Neural progenitor cell (in vitro differentiated cells): ENCODE measurements at regions not wholly inside any gene's neighbourhood (a gene's known extent, or its start where the extent isn't known, plus 50 kb on each side); places are given as distances from the start of the nearest gene placed in this dataset.

ENCODE experiments used
- DNase-seq: peaks from one replicate; pipeline ENCODE4 v3.0.0-alpha.2; 2016; ENCODE audit warnings: low spot score
- H2AFZ ChIP-seq: fragments of 200-600 bp; sonication (generic); replicated peaks from 2 replicates; pipeline ENCODE4 v1.6.1; 2016; ENCODE audit warnings: antibody characterized with exemption
- H3F3A ChIP-seq: fragments of 200-600 bp; sonication (generic); 2 replicates; pipeline ENCODE4 v1.6.1; 2016; ENCODE audit warnings: antibody characterized with exemption, low read depth
- H3K27ac ChIP-seq: fragments of 200-600 bp; sonication (generic); 2 replicates; pipeline ENCODE4 v1.5.1; 2016; ENCODE audit warnings: mild to moderate bottlenecking
- H3K27me3 ChIP-seq: fragments of 200-600 bp; sonication (generic); 2 replicates; pipeline ENCODE4 v1.6.1; 2016; ENCODE audit warnings: mild to moderate bottlenecking, moderate library complexity
- H3K36me3 ChIP-seq: fragments of 200-600 bp; sonication (generic); 2 replicates; pipeline ENCODE4 v1.5.1; 2016
- H3K4me1 ChIP-seq: fragments of 200-600 bp; sonication (generic); 2 replicates; pipeline ENCODE4 v1.6.1; 2016; ENCODE audit warnings: mixed run types
- H3K4me2 ChIP-seq: fragments of 200-600 bp; sonication (generic); 2 replicates; pipeline ENCODE4 v1.6.1; 2016
- H3K4me3 ChIP-seq: fragments of 200-600 bp; sonication (generic); 2 replicates; pipeline ENCODE4 v1.5.1; 2016
- H3K79me2 ChIP-seq: fragments of 200-600 bp; sonication (generic); 2 replicates; pipeline ENCODE4 v1.6.1; 2016; ENCODE audit warnings: low read depth
- H3K9ac ChIP-seq: fragments of 200-600 bp; sonication (generic); 2 replicates; pipeline ENCODE4 v1.6.1; 2016
- H3K9me3 ChIP-seq: fragments of 200-600 bp; sonication (generic); 2 replicates; pipeline ENCODE4 v1.5.1; 2016; ENCODE audit warnings: low read depth
- H4K20me1 ChIP-seq: fragments of 200-600 bp; sonication (generic); 2 replicates; pipeline ENCODE4 v1.6.1; 2016; ENCODE audit warnings: low read depth
- H3K27ac Mint-ChIP-seq: 3 replicates; pipeline ENCODE4 v1.8.0; 2021; ENCODE audit warnings: mixed read lengths
- H3K27me3 Mint-ChIP-seq: 2 replicates; pipeline ENCODE4 v1.8.0; 2022; ENCODE audit warnings: low read depth, mild to moderate bottlenecking, inconsistent platforms, moderate library complexity, mixed read lengths; ENCODE audit not compliant: insufficient read depth
- H3K36me3 Mint-ChIP-seq: 3 replicates; pipeline ENCODE4 v1.8.0; 2021; ENCODE audit warnings: mixed read lengths
- H3K4me1 Mint-ChIP-seq: 3 replicates; pipeline ENCODE4 v1.8.0; 2021; ENCODE audit warnings: mixed read lengths
- H3K4me3 Mint-ChIP-seq: 3 replicates; pipeline ENCODE4 v1.8.0; 2021; ENCODE audit warnings: mild to moderate bottlenecking, moderate library complexity, mixed read lengths
- H3K9me3 Mint-ChIP-seq: 3 replicates; pipeline ENCODE4 v1.8.0; 2020; ENCODE audit warnings: mixed read lengths
- CTCF ChIP-seq: fragments of 200-600 bp; sonication (generic); IDR thresholded peaks from 2 replicates; pipeline ENCODE4 v1.5.1; 2017; ENCODE audit warnings: antibody characterized with exemption, mild to moderate bottlenecking
- EZH2 ChIP-seq: fragments of 200-600 bp; sonication (generic); IDR thresholded peaks from 2 replicates; pipeline ENCODE4 v1.6.1; 2017; ENCODE audit warnings: antibody characterized with exemption, mild to moderate bottlenecking, moderate library complexity
- EZH2phosphoT487 ChIP-seq: fragments of 200-600 bp; sonication (generic); IDR thresholded peaks from 2 replicates; pipeline ENCODE4 v1.6.1; 2017; ENCODE audit warnings: antibody characterized with exemption

DNA sequence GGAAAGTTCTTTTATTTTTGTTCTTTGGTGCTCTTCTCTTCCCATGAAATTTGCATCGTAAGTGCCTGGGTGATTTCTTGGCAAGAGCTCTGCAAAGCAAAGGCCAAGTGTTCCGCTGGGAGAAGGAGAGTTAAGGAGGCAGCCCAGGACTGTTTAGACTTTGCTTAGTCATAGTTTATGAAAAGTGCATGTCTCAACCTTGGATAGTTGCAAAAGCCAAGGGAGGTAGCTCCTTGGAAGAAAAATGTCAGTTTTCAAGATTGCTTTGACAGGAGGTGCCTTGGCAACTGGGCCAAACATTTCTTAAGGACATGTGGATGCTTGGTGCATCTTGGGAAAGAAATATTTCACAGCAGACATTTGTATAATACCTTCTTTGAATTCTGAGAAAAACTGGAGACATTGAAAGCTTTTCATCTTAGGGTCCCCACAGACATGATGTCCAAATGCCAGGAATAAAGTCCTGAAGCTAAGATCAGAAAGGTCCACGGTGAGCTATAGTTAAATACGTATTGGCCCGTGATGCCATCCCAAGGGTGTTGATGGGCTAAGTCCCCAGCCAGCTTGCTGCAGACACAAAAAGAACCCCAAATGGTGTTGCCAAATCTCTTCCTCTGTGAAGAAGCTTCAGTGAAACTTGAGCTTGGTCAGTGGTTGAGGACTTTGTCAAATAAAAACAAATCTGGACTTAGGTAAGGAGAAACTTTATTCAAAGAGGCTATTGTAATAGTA lies 96.3 kb upstream of the THUMPD2 start:
- H4K20me1 ChIP-seq = no peaks in the 10 kb centered on the region
- H3K27me3 ChIP-seq = no peaks in the 10 kb centered on the region
- no peak overlapping the region for H3K4me2 ChIP-seq
- no peak overlapping the region for H2AFZ ChIP-seq
- no peaks in the 10 kb centered on the region for H3K36me3 ChIP-seq
- Mint-ChIP-seq H3K4me1 (peaks cover 12% of the 10 kb centered on the region), H3K27ac (no peak overlapping the region), H3K36me3 (peaks cover 2% of the 10 kb centered on the region), H3K4me3 (no peak overlapping the region), H3K27me3 (no peaks in the 10 kb centered on the region), H3K9me3 (peaks cover 8% of the 10 kb centered on the region)
- TF ChIP-seq EZH2 (no peak), CTCF (no peak), EZH2phosphoT487 (no peak)
- H3K27ac ChIP-seq = no peak overlapping the region
- H3K79me2 ChIP-seq = no peaks in the 10 kb centered on the region
- no peaks in the 10 kb centered on the region for H3F3A ChIP-seq
- no peak overlapping the region for H3K9ac ChIP-seq
- H3K4me1 ChIP-seq = no peaks in the 10 kb centered on the region
- DNase-seq = no peak
- H3K9me3 ChIP-seq = no peaks in the 10 kb centered on the region
- no peak overlapping the region for H3K4me3 ChIP-seq

DNA sequence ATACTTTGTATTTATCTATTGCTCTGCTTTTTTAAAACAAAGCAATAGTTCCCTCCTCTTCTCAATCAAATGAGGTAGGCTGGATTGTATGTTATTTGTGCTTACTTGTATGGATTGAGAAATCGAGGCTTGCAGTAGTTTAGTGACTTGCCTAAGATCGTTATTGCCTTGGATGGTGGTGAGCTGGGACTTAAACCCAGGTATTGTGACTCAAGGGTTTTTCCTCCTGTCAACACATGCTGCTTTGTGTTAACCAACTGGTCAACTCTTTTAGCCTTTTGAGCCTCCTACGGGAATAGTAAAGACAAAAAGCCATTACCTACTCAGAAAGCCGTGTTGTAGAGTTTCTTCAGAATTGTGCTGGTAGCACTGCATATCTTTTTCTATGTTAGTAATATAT lies 95.2 kb upstream of the THUMPD2 start:
- Histone ChIP-seq H3K4me1 (no peaks in the 10 kb centered on the region), H3K36me3 (no peaks in the 10 kb centered on the region), H3K4me3 (no peak overlapping the region), H3F3A (no peaks in the 10 kb centered on the region), H2AFZ (no peak overlapping the region), H3K27ac (no peak overlapping the region), H3K27me3 (no peaks in the 10 kb centered on the region), H3K79me2 (no peaks in the 10 kb centered on the region), H3K9me3 (no peaks in the 10 kb centered on the region), H3K9ac (no peak overlapping the region), H3K4me2 (no peak overlapping the region), H4K20me1 (no peaks in the 10 kb centered on the region)
- H3K27me3 Mint-ChIP-seq = no peaks in the 10 kb centered on the region
- peaks cover 4% of the 10 kb centered on the region for H3K9me3 Mint-ChIP-seq
- no peak overlapping the region for H3K27ac Mint-ChIP-seq
- H3K36me3 Mint-ChIP-seq = peaks cover 2% of the 10 kb centered on the region
- H3K4me1 Mint-ChIP-seq = peaks cover 12% of the 10 kb centered on the region
- no peak overlapping the region for H3K4me3 Mint-ChIP-seq
- DNase-seq = no peak
- TF ChIP-seq CTCF = no peak
- no peak for TF ChIP-seq EZH2phosphoT487
- no peak for TF ChIP-seq EZH2

DNA sequence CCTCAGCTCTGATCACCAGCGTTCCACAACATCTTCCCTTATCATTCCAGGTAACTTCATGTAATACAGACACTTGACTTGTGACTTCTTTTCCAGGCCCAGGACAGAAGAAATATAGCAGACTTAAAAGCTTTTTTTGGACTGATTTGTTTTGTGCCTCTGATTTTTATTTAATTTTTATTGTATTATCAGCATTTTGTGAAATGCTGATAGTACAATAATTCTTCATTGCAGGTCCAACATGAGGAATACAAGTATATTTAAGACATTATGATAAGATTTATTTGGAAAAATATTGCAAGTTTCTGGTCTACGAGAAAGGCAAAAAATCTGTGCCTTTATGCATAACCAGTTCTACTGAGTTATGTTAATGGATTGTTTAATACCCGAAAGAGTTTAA lies 94.5 kb upstream of the THUMPD2 start:
- Histone ChIP-seq H3K27me3 (no peaks in the 10 kb centered on the region), H3F3A (no peaks in the 10 kb centered on the region), H3K9me3 (no peaks in the 10 kb centered on the region), H3K27ac (no peak overlapping the region), H3K9ac (no peak overlapping the region), H3K79me2 (no peaks in the 10 kb centered on the region), H3K4me1 (no peaks in the 10 kb centered on the region), H2AFZ (no peak overlapping the region), H3K36me3 (no peaks in the 10 kb centered on the region), H4K20me1 (no peaks in the 10 kb centered on the region), H3K4me3 (no peak overlapping the region), H3K4me2 (no peak overlapping the region)
- no peak overlapping the region for H3K27ac Mint-ChIP-seq
- H3K4me1 Mint-ChIP-seq = peaks cover 12% of the 10 kb centered on the region
- peaks cover 2% of the 10 kb centered on the region for H3K9me3 Mint-ChIP-seq
- TF ChIP-seq EZH2 (no peak), EZH2phosphoT487 (no peak), CTCF (no peak)
- H3K27me3 Mint-ChIP-seq = no peaks in the 10 kb centered on the region
- DNase-seq = no peak
- H3K4me3 Mint-ChIP-seq = no peak overlapping the region
- H3K36me3 Mint-ChIP-seq = no peaks in the 10 kb centered on the region
